GM21381 (cell line): ENCODE measurements at regions not wholly inside any gene's neighbourhood (a gene's known extent, or its start where the extent isn't known, plus 50 kb on each side); places are given as distances from the start of the nearest gene placed in this dataset.
"Not testable (repeated sequence)": the region's sequence is repeated elsewhere in the genome, so short reads cannot be mapped to it uniquely, and the experiment has no call there.

Source experiments
- ATAC-seq: cut with Tn5 transposase; IDR thresholded peaks from one replicate; pipeline ENCODE4 v1.9.1; 2021; ENCODE audit warnings: mild to moderate bottlenecking, moderate library complexity; ENCODE audit not compliant: unreplicated experiment

GRCh38 chr14:105941226-105942166 is 415.1 kb downstream of the TMEM121 start:
- no peak for ATAC-seq

- not testable (repeated sequence) for ATAC-seq
Observed at GRCh38 chr14:105942725-105943124, 416.3 kb downstream of the TMEM121 start.

- no peak for ATAC-seq
Observed at GRCh38 chr14:105943973-105944602, 417.7 kb downstream of the TMEM121 start.

DNA sequence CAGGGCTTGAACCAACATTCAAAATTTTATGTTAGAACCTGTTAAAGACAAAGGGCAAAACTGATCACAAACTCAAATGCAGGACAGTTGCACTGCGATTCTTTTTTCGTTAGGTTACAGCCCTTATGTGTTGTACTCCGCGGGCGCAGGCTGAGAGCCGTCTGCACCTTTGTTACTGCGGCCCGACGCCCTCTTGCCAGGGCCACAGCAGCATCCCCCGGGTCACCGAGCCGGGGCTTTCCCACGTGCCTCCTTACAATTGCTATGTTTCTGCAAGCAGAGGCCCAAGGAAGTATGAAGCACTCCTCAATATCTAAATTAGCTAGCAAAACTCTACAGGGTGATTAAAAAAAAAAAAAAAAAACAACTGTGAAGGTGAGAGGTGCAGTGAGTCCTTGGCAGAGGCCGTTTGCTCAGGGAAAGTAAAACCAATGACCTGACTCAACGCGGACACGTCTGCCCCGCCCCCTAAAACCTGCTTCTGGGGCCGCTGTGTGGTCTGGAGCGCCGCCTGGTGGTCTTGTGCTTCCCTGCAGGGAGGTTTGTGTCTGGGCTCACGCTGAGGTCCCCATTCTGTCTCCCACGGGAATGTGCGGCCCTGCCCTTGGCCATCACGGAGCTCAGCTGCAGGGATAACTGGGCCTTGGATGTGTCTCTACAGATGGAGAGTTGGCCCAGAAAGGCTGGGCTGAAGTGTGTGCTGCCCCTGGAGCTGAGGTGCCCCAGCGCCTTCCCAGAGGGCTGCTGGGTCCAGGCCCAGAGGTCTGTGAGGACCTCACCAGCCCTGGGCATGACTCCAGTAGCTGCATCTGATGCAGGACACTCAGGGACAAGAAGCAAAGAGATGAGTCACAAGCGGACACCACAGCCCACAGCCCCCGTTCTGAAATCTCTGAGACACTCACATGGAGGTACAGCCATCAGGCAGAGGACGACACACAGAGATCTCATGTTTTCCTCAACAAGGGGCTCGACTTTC is 418.5 kb downstream of the TMEM121 start:
- ATAC-seq, result no peak

GRCh38 chr14:105945896-105946295 is 419.5 kb downstream of the TMEM121 start:
- ATAC-seq, result no peak

DNA sequence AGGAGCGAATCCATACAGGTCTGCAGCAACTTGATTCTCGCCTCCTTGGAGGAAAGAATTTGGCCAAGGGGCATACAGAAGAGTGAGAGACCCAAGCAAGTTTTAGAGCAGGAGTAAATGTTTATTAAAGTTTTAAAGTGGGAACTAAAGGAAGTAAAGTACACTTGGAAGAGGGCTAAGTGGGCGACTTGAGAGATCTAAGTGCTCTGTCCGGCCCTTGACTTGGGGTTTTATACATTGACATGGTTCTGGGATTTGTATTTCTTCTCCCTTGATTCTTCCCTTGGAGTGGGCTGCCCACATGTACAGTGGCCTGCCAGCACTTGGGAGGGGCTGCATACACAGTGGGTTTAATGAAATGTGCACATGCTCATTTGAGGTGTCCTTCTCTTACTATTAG is 421.2 kb downstream of the TMEM121 start:
- no peak for ATAC-seq

DNA sequence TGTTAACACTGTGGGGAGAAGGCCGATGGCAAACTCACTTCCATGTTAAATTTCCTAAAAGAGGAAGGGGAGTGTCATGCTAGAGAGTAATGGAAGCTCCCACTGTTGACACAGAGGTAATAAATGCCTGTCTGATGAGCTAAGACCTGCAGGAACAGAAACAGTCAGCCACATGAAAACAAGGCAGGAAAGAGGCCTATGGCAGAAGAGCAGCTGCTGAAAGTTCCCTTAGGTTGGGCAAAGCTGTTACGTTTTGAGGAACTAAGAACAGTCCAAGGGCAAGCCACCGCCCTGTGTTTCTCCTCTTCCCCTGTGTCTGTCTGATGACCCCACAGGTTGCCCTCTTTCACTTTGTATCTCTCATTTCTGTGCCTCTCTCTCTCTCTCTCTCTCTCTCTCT is 422.6 kb downstream of the TMEM121 start:
- ATAC-seq, result not testable (repeated sequence)

- not testable (repeated sequence) for ATAC-seq
Observed at GRCh38 chr14:105950364-105950892, 424.0 kb downstream of the TMEM121 start.

DNA sequence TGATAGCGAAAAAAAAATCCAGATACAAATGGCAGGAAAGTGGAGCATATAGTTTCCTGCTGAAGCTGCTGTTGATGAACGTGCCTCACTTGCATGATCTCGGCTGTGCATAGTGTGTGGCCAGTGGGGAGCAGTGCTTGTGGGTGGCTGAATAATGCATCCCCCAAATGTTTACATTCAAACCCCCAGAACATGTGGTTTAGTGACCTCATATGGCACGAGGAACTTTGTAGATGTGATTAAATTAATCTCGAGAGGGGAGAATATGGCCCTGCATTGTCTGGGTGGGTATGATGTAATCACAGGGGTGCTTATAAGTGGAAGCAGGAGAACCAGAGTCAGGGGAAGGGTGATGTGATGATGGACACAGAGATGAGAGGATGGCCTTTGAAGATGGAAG is 425.0 kb downstream of the TMEM121 start:
- no peak for ATAC-seq

DNA sequence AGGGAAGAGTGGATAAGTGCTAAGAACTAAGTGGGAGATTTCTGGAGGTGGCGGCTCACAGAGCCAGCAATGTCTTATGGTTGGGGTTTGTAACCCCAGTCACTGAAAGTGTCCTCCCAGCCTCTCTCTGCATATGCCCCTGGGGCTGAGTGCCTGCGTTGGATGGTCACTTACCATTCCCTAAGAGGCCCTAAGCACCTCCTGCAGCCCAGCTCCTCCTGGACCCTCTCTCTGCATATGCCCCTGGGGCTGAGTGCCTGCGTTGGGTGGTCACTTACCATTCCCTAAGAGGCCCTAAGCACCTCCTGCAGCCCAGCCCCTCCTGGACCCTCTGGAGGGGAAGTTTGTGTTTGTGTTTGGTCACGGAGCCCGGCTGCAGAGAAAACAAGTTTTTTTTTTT is 425.8 kb downstream of the TMEM121 start:
- ATAC-seq, result no peak

- no peak for ATAC-seq
Observed at GRCh38 chr14:105952826-105953225, 426.4 kb downstream of the TMEM121 start.

DNA sequence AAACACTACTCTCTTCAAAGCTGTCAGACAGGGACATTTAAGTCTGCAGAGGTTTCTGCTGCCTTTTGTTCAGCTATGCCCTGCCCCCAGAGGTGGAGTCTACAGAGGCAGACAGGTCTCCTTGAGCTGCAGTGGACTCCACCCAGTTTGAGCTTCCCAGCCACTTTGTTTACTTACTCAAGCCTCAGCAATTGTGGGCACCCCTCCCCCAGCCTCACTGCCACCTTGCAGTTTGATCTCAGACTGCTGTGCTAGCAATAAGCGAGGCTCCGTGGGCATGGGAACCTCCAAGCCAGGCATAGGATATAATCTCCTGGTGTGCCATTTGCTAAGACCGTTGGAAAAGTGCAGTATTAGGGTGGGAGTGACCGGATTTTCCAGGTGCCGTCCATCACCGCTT is 435.2 kb downstream of the TMEM121 start:
- ATAC-seq, result not testable (repeated sequence)

DNA sequence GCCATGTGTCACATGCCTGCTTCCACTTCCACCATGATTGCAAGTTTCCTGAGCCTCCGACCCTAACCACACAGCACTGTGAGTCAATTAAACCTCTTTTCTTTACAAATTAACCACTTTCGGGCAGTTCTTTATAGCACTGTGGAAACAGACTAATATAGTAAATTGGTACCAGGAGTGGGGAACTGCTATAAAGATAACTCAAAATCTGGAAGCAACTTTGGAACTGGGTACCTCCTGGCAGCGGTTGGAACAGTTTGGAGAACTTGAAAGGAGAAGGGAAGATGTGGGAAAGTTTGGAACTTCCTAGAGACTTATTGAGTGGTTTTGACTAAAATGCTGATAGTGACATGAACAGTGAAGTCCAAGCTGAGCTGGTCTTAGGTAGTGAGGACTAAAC is 436.1 kb downstream of the TMEM121 start:
- ATAC-seq, result no peak

DNA sequence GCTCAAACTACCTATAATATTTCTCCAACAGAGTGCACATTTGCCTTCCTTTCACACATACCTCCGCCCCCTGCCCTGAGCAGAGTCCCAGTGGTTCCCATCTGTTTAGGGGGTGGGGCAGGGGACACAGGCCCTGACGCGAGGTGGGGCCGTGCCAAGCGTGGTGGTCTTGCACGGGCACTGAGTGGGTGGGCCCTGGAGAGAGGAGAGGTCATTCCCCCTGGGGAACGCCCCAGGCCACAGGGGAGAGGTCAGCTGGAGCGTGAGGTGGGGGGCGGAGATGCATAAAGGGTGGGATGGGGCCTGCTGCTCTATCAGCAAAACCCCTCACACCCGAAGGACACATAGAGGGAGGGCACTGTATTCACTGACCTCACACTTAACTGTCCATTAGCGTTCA is 441.9 kb downstream of the TMEM121 start:
- ATAC-seq, result no peak

DNA sequence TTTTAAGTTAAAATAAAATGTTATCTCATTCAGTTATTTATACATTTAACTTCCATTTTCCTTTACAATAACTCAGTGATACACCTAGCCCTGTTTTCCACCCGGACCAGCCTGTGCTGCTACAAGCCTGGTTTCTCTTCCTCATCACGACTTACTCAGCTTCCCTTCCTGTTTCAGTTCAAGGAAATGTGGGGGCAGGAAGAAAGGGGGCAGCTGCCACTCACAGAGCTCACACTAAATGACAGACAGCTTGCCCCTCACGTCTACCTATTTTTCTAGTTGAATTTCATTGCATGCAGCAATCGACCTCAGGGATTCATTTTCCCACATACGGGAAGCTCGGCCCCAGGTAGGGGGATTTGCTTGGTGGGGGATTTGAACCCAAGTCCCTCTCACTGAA is 442.6 kb downstream of the TMEM121 start:
- ATAC-seq, result not testable (repeated sequence)

GRCh38 chr14:105970821-105971220 is 444.4 kb downstream of the TMEM121 start:
- ATAC-seq, result not testable (repeated sequence)

- ATAC-seq, result no peak
Observed at GRCh38 chr14:105971593-105972500, 445.5 kb downstream of the TMEM121 start.

- no peak for ATAC-seq
Observed at GRCh38 chr14:105974902-105975301, 448.5 kb downstream of the TMEM121 start.

- ATAC-seq, result no peak
Observed at GRCh38 chr14:105978618-105979295, 452.4 kb downstream of the TMEM121 start.
